ENCODE measurements at regions not wholly inside any gene's neighbourhood (a gene's known extent, or its start where the extent isn't known, plus 50 kb on each side); places are given as distances from the start of the nearest gene placed in this dataset.

GRCh38 chr11:28481616-28482480 lies 373.7 kb downstream of the METTL15 start:
- no peak for TF ChIP-seq FOXP2 (optimal IDR thresholded peaks at IDR 0.05; ENCODE audit: control extremely low read depth, extremely low read length, insufficient read depth)
- TF ChIP-seq POLR2AphosphoS5 (IDR thresholded peaks at IDR 0.05; ENCODE audit: borderline replicate concordance, low read depth, low read length), result no peak
- TF ChIP-seq EZH2 (IDR thresholded peaks at IDR 0.05), result no peak
- no peak overlapping the region for H3K9ac ChIP-seq (ENCODE audit: insufficient read length)
- no peak for DNase-seq (ENCODE audit: low read depth, low spot score)

GRCh38 chr11:28480406-28480805 lies 372.2 kb downstream of the METTL15 start:
- TF ChIP-seq POLR2AphosphoS5 (IDR thresholded peaks at IDR 0.05; ENCODE audit: borderline replicate concordance, low read depth, low read length) (no peak), EZH2 (IDR thresholded peaks at IDR 0.05) (no peak), FOXP2 (optimal IDR thresholded peaks at IDR 0.05; ENCODE audit: control extremely low read depth, extremely low read length, insufficient read depth) (no peak)
- Histone ChIP-seq H3K27ac (no peak overlapping the region), H3K4me3 (no peak overlapping the region), H3K9ac (ENCODE audit: insufficient read length) (no peak overlapping the region), H3K36me3 (ENCODE audit: insufficient read depth, low read length) (no peaks in the 10 kb centered on the region), H3K9me3 (ENCODE audit: low read depth, low read length) (no peaks in the 10 kb centered on the region)
- no peak for DNase-seq (ENCODE audit: low read depth, low spot score)

More at GRCh38 chr11:28481616-28482480, 373.7 kb downstream of the METTL15 start:
- H3K4me3 ChIP-seq, result no peak overlapping the region
- no peaks in the 10 kb centered on the region for H3K36me3 ChIP-seq (ENCODE audit: insufficient read depth, low read length)
- no peaks in the 10 kb centered on the region for H3K9me3 ChIP-seq (ENCODE audit: low read depth, low read length)
- H3K27ac ChIP-seq, result no peak overlapping the region

GRCh38 chr11:28476864-28477263 lies 368.7 kb downstream of the METTL15 start:
- Histone ChIP-seq H3K9ac (ENCODE audit: insufficient read length) (no peak overlapping the region), H3K9me3 (ENCODE audit: low read depth, low read length) (no peaks in the 10 kb centered on the region), H3K27ac (no peak overlapping the region), H3K36me3 (ENCODE audit: insufficient read depth, low read length) (no peaks in the 10 kb centered on the region), H3K4me3 (no peak overlapping the region)
- no peak for DNase-seq (ENCODE audit: low read depth, low spot score)
- TF ChIP-seq POLR2AphosphoS5 (IDR thresholded peaks at IDR 0.05; ENCODE audit: borderline replicate concordance, low read depth, low read length) (no peak), EZH2 (IDR thresholded peaks at IDR 0.05) (no peak), FOXP2 (optimal IDR thresholded peaks at IDR 0.05; ENCODE audit: control extremely low read depth, extremely low read length, insufficient read depth) (no peak)

DNA sequence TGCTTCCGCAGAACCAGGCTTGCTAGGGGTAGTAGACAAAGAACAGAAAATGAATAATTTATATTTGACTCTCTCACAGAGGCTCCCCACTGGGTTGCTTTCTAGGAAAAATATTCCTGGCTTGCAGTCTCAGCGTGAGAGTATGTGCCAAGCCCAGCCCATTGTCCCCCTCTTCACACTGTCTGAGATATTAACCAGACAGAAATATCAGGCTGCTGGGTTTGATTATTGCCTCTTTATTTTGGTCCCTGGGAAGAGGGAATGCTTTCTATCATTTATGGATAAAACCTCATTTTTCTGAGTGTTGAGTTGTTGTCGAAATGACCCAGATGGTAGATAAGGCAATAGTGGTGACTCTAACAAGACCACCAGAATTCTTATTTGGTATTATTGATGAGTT lies 367.9 kb downstream of the METTL15 start:
- DNase-seq (ENCODE audit: low read depth, low spot score), result peak; percentile 6
- Histone ChIP-seq H3K36me3 (ENCODE audit: insufficient read depth, low read length) (no peaks in the 10 kb centered on the region), H3K4me3 (no peak overlapping the region), H3K27ac (no peak overlapping the region), H3K9ac (ENCODE audit: insufficient read length) (no peak overlapping the region), H3K9me3 (ENCODE audit: low read depth, low read length) (no peaks in the 10 kb centered on the region)
- TF ChIP-seq EZH2 (IDR thresholded peaks at IDR 0.05) (no peak), FOXP2 (optimal IDR thresholded peaks at IDR 0.05; ENCODE audit: control extremely low read depth, extremely low read length, insufficient read depth) (no peak), POLR2AphosphoS5 (IDR thresholded peaks at IDR 0.05; ENCODE audit: borderline replicate concordance, low read depth, low read length) (no peak)

- TF ChIP-seq FOXP2 (optimal IDR thresholded peaks at IDR 0.05; ENCODE audit: control extremely low read depth, extremely low read length, insufficient read depth) (no peak), POLR2AphosphoS5 (IDR thresholded peaks at IDR 0.05; ENCODE audit: borderline replicate concordance, low read depth, low read length) (no peak), EZH2 (IDR thresholded peaks at IDR 0.05) (no peak)
- DNase-seq (ENCODE audit: low read depth, low spot score), result no peak
- Histone ChIP-seq H3K9me3 (ENCODE audit: low read depth, low read length) (no peaks in the 10 kb centered on the region), H3K36me3 (ENCODE audit: insufficient read depth, low read length) (no peaks in the 10 kb centered on the region), H3K27ac (no peak overlapping the region), H3K4me3 (no peak overlapping the region), H3K9ac (ENCODE audit: insufficient read length) (no peak overlapping the region)
Observed at GRCh38 chr11:28472904-28473303, 364.7 kb downstream of the METTL15 start.

DNA sequence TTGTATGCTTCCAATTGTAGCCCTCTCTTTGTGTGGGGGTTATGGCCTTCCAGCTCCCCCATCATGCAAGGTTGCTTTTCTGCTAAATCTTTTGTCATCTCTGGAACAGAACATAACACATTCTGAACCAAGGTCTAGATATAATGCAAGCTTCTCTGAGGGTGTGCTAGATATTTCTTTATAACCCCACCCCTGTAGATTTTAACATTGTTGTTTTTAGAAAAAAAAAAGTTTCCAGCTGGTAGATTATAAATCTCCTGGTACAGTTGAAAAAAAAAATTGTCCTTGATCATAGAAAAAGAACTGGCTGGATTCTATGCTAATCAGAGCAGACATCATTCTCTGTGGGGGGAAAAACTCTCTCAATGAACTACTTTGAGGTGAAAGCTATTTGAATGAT lies 363.3 kb downstream of the METTL15 start:
- H3K36me3 ChIP-seq (ENCODE audit: insufficient read depth, low read length), result no peaks in the 10 kb centered on the region
- DNase-seq (ENCODE audit: low read depth, low spot score), result no peak
- no peak for TF ChIP-seq POLR2AphosphoS5 (IDR thresholded peaks at IDR 0.05; ENCODE audit: borderline replicate concordance, low read depth, low read length)
- no peak for TF ChIP-seq FOXP2 (optimal IDR thresholded peaks at IDR 0.05; ENCODE audit: control extremely low read depth, extremely low read length, insufficient read depth)
- no peak for TF ChIP-seq EZH2 (IDR thresholded peaks at IDR 0.05)
- no peak overlapping the region for H3K4me3 ChIP-seq
- H3K9ac ChIP-seq (ENCODE audit: insufficient read length), result no peak overlapping the region
- H3K27ac ChIP-seq, result no peak overlapping the region
- H3K9me3 ChIP-seq (ENCODE audit: low read depth, low read length), result no peaks in the 10 kb centered on the region

DNA sequence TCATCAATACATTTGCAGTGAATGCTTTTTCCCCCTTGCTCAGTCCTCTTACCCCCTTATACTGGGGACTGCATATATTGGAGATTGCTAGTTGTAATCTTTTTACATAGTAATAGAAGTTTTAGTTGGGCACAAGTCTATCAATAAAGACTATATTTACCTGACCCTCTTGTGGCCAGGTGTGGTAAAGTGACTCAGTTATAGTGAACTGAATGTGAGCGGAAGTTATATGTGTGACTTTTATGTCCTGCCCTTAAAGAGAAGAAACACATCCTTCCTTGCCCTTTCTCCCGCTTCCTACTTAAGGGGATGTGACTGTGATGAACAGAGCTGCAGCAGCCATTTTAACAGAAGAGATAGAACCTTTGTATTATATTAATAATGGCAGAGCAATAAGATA lies 362.0 kb downstream of the METTL15 start:
- H3K9me3 ChIP-seq (ENCODE audit: low read depth, low read length), result no peaks in the 10 kb centered on the region
- H3K27ac ChIP-seq, result no peak overlapping the region
- no peak for DNase-seq (ENCODE audit: low read depth, low spot score)
- TF ChIP-seq EZH2 (IDR thresholded peaks at IDR 0.05) (no peak), POLR2AphosphoS5 (IDR thresholded peaks at IDR 0.05; ENCODE audit: borderline replicate concordance, low read depth, low read length) (no peak)
- H3K4me3 ChIP-seq, result no peak overlapping the region
- H3K36me3 ChIP-seq (ENCODE audit: insufficient read depth, low read length), result no peaks in the 10 kb centered on the region
- H3K9ac ChIP-seq (ENCODE audit: insufficient read length), result no peak overlapping the region

DNA sequence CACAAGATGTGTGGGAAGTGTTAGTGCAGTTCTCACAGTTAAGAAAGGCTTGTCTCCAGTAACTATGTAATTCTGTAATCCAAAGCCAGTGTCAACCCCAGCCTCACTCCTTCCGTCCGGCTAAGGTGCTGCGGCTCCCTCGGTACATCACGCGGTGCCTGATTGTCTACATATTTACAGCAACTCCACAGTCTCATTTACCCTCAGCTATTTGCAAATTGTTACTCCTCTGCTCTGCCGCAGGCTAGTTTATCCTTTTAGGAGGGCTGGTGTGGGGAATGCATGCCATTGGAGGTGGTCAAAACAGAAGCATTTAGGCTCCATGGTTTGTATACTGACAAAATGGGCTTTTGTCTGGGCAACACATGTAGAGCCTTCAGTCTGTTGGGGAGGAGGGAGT lies 358.3 kb downstream of the METTL15 start:
- no peak for TF ChIP-seq EZH2 (IDR thresholded peaks at IDR 0.05)
- TF ChIP-seq FOXP2 (optimal IDR thresholded peaks at IDR 0.05; ENCODE audit: control extremely low read depth, extremely low read length, insufficient read depth), result no peak
- no peak for TF ChIP-seq POLR2AphosphoS5 (IDR thresholded peaks at IDR 0.05; ENCODE audit: borderline replicate concordance, low read depth, low read length)
- Histone ChIP-seq H3K27ac (no peak overlapping the region), H3K9ac (ENCODE audit: insufficient read length) (no peak overlapping the region)

More for the DNA sequence above, 358.3 kb downstream of the METTL15 start:
- Histone ChIP-seq H3K36me3 (ENCODE audit: insufficient read depth, low read length) (no peaks in the 10 kb centered on the region), H3K9me3 (ENCODE audit: low read depth, low read length) (no peaks in the 10 kb centered on the region), H3K4me3 (no peak overlapping the region)
- DNase-seq (ENCODE audit: low read depth, low spot score), result no peak
